IMR-90 (cell line): ENCODE measurements at regions not wholly inside any gene's neighbourhood (a gene's known extent, or its start where the extent isn't known, plus 50 kb on each side); places are given as distances from the start of the nearest gene placed in this dataset.

Experiments
- ATAC-seq: fragments of 200-7000 bp; cut with Tn5 transposase; 2 replicates; pipeline ENCODE4 v1.9.1; 2020; ENCODE audit warnings: low read depth, mild to moderate bottlenecking, moderate library complexity
- BruUV-seq: library from RNA; stranded (reverse); fragments of 400-500 nt; replicated peaks from 2 replicates; lab custom pipeline; 2021; lab: Mats Ljungman, UMichigan
- CTCF ChIA-PET: fragments of 300-600 bp; formaldehyde crosslinking; extraction: SDS; loops from one replicate; lab custom pipeline; 2021; ENCODE audit warnings: antibody characterized with exemption; lab: Yijun Ruan, JAX
- POLR2A ChIA-PET: fragments of 300-600 bp; sonication (Branson Sonifier 250); formaldehyde crosslinking; loops from one replicate; lab custom pipeline; 2022; ENCODE audit warnings: antibody characterized with exemption; ENCODE audit not compliant: unreplicated experiment; lab: Charles Lee
- DNase-seq: peaks from one replicate; pipeline ENCODE4 v3.0.0; 2013
- H2AFZ ChIP-seq: replicated peaks from 2 replicates; pipeline ENCODE3; 2013; ENCODE audit warnings: low read length, mild to moderate bottlenecking; ENCODE audit not compliant: poor library complexity
- H2AK5ac ChIP-seq: 2 replicates; pipeline ENCODE4 v1.6.1; 2013; ENCODE audit warnings: low read depth, low read length, inconsistent platforms
- H2AK9ac ChIP-seq: replicated peaks from 2 replicates; pipeline ENCODE3; 2013; ENCODE audit warnings: mild to moderate bottlenecking, low read depth, low read length, moderate library complexity; ENCODE audit not compliant: poor library complexity
- H2BK120ac ChIP-seq: 2 replicates; pipeline ENCODE4 v1.6.1; 2013; ENCODE audit warnings: low read depth, low read length, inconsistent platforms
- H2BK15ac ChIP-seq: 3 replicates; pipeline ENCODE4 v1.6.1; 2013; ENCODE audit warnings: low read depth, low read length, inconsistent platforms
- H2BK20ac ChIP-seq: 2 replicates; pipeline ENCODE4 v1.6.1; 2013; ENCODE audit warnings: low read depth, mild to moderate bottlenecking, inconsistent platforms, low read length, moderate library complexity
- H2BK5ac ChIP-seq: 2 replicates; pipeline ENCODE4 v1.6.1; 2013; ENCODE audit warnings: mild to moderate bottlenecking, low read depth, low read length, inconsistent platforms; ENCODE audit not compliant: poor library complexity, severe bottlenecking
- H3K14ac ChIP-seq: replicated peaks from 2 replicates; pipeline ENCODE4 v1.6.1; 2013; ENCODE audit warnings: low read depth, low read length, inconsistent platforms
- H3K18ac ChIP-seq: 2 replicates; pipeline ENCODE4 v1.6.1; 2013; ENCODE audit warnings: low read depth, low read length, control low read depth
- H3K23ac ChIP-seq: 2 replicates; pipeline ENCODE4 v1.6.1; 2013; ENCODE audit warnings: low read depth, low read length, inconsistent platforms
- H3K27ac ChIP-seq: 2 replicates; pipeline ENCODE4 v1.5.1; 2013; ENCODE audit warnings: mild to moderate bottlenecking, control low read depth, low read length; ENCODE audit not compliant: insufficient read depth
- H3K27me3 ChIP-seq: 2 replicates; pipeline ENCODE4 v1.6.1; 2013; ENCODE audit warnings: low read length; ENCODE audit not compliant: control insufficient read depth, insufficient read depth
- H3K36me3 ChIP-seq: 2 replicates; pipeline ENCODE4 v1.6.1; 2013; ENCODE audit warnings: low read length, mixed read lengths; ENCODE audit not compliant: control insufficient read depth, insufficient read depth
- H3K4ac ChIP-seq: 2 replicates; pipeline ENCODE4 v1.6.1; 2013; ENCODE audit warnings: low read depth, low read length, inconsistent platforms
- H3K4me1 ChIP-seq: 2 replicates; pipeline ENCODE4 v1.6.1; 2013; ENCODE audit warnings: low read length, mixed read lengths; ENCODE audit not compliant: control insufficient read depth, insufficient read depth
- H3K4me2 ChIP-seq: 2 replicates; pipeline ENCODE4 v1.6.1; 2013; ENCODE audit warnings: low read depth, mild to moderate bottlenecking, control low read depth, low read length, moderate library complexity
- H3K4me3 ChIP-seq: 2 replicates; pipeline ENCODE4 v1.5.1; 2013; ENCODE audit warnings: low read depth, mild to moderate bottlenecking, control low read depth, low read length, moderate library complexity; ENCODE audit not compliant: insufficient read depth
- H3K56ac ChIP-seq: 2 replicates; pipeline ENCODE4 v1.6.1; 2013; ENCODE audit warnings: low read length, inconsistent platforms; ENCODE audit not compliant: insufficient read depth; ENCODE audit errors: extremely low read depth
- H3K79me1 ChIP-seq, 2 experiments: 2 replicates each; pipeline ENCODE4 v1.6.1; 2013; ENCODE audit warnings: low read length in 2 of 2, inconsistent platforms in 1 of 2, low read depth in 1 of 2
- H3K9ac ChIP-seq: 2 replicates; pipeline ENCODE4 v1.6.1; 2013; ENCODE audit warnings: low read depth, low read length, control low read depth
- H3K9me1 ChIP-seq: 2 replicates; pipeline ENCODE4 v1.6.1; 2013; ENCODE audit warnings: low read length, inconsistent platforms; ENCODE audit not compliant: insufficient read depth
- H3K9me3 ChIP-seq: 2 replicates; pipeline ENCODE4 v1.6.1; 2013; ENCODE audit warnings: low read length; ENCODE audit not compliant: control insufficient read depth, insufficient read depth
- H4K20me1 ChIP-seq: 2 replicates; pipeline ENCODE4 v1.6.1; 2013; ENCODE audit warnings: low read length, inconsistent platforms; ENCODE audit not compliant: insufficient read depth
- H4K5ac ChIP-seq: 2 replicates; pipeline ENCODE4 v1.6.1; 2013; ENCODE audit warnings: mild to moderate bottlenecking, low read depth, low read length, control low read depth
- H4K8ac ChIP-seq, 2 experiments: 2 replicates each; pipeline ENCODE4 v1.6.1; 2013; ENCODE audit warnings: low read depth in 2 of 2, low read length in 2 of 2, control low read depth in 1 of 2, inconsistent platforms in 1 of 2
- H4K91ac ChIP-seq: 2 replicates; pipeline ENCODE4 v1.6.1; 2013; ENCODE audit warnings: low read depth, low read length, inconsistent platforms; ENCODE audit not compliant: insufficient read depth
- CEBPB ChIP-seq: IDR thresholded peaks from 2 replicates; pipeline ENCODE4 v1.6.1; 2012; ENCODE audit warnings: low read depth, low read length, improper control_type of control experiment
- CHD1 ChIP-seq: IDR thresholded peaks from 2 replicates; pipeline ENCODE4 v1.6.1; 2012; ENCODE audit warnings: low read depth, low read length, improper control_type of control experiment
- ELK1 ChIP-seq: fragments of 150-350 bp; IDR thresholded peaks from 2 replicates; pipeline ENCODE4 v1.6.1; 2016; ENCODE audit warnings: low read depth, mild to moderate bottlenecking, low read length, moderate library complexity, borderline replicate concordance
- FOS ChIP-seq: fragments of 150-350 bp; IDR thresholded peaks from 2 replicates; pipeline ENCODE4 v1.6.1; 2016; ENCODE audit warnings: low read depth, low read length
- MAFK ChIP-seq: IDR thresholded peaks from 2 replicates; pipeline ENCODE4 v1.6.1; 2012; ENCODE audit warnings: low read depth, low read length, improper control_type of control experiment
- RFX5 ChIP-seq: IDR thresholded peaks from 2 replicates; pipeline ENCODE4 v1.8.0; 2012; ENCODE audit warnings: low read depth, mild to moderate bottlenecking, low read length, moderate library complexity
- SMC3 ChIP-seq: fragments of 150-350 bp; IDR thresholded peaks from 2 replicates; pipeline ENCODE4 v1.6.1; 2016; ENCODE audit warnings: low read depth, mild to moderate bottlenecking, antibody characterized with exemption, low read length, moderate library complexity
- WGBS, 2 experiments: methylation state at CpG; one replicate each; pipeline versions ENCODE4 v1.1.5 to v1.1.7; 2013; ENCODE audit warnings: missing lambda C conversion rate in 2 of 2; ENCODE audit not compliant: insufficient read length in 1 of 2; ENCODE audit errors: extremely low coverage in 2 of 2; 5-methylcytosine and 5-hydroxymethylcytosine counted together
- dilution Hi-C: fragments of 300-500 bp; cut with HindIII; formaldehyde crosslinking; loops from one replicate; pipeline ENCODE4 v1.14.3; 2018; ENCODE audit warnings: low sequenced_read_pairs; ENCODE audit not compliant: unreplicated experiment
- in situ Hi-C: fragments of 300-500 bp; cut with MboI; formaldehyde crosslinking; loops from 3 replicates; pipeline ENCODE4 v1.14.3; 2019; ENCODE audit warnings: low sequenced_read_pairs, inconsistent platforms, mixed read lengths
- intact Hi-C: fragments of 100-400 bp; cut with micrococcal nuclease; formaldehyde crosslinking; loops from 2 replicates; pipeline ENCODE4 v1.10.0; 2022

GRCh38 chr4:13865871-13866669 is 238.5 kb upstream of the BOD1L1 start:
- peak; percentile 51 for DNase-seq
- dilution Hi-C loops (no loop called here), intact Hi-C loops (no loop called here)

More at GRCh38 chr4:13865871-13866669, 238.5 kb upstream of the BOD1L1 start:
- H2BK5ac ChIP-seq: no peak overlapping the region
- no peak overlapping the region for H3K27ac ChIP-seq
- H3K4me2 ChIP-seq: peak overlapping the region; percentile 70; the same call in 1 of the 2 replicates
- no peaks in the 10 kb centered on the region for H3K79me1 ChIP-seq
- ChIA-PET CTCF (interaction anchor here (1.0 kb wide), 1 partner anchor 212 kb away, joined by 3 read pairs; no protein-coding TSS in a partner anchor), POLR2A (no interaction called here)
- in situ Hi-C loops: no loop called here
- 0 out of 2 replicates have a peak overlapping the region, but pooled peaks have one; percentile 20 for H3K23ac ChIP-seq
- H2AK9ac ChIP-seq: no peak overlapping the region
- no peak overlapping the region for H2BK15ac ChIP-seq
- no peaks in the 10 kb centered on the region for H3K9me1 ChIP-seq
- no peaks in the 10 kb centered on the region for H3K27me3 ChIP-seq
- no peaks in the 10 kb centered on the region for H4K20me1 ChIP-seq
- ATAC-seq: peak; percentile 37; the same call in 1 of the 2 replicates
- H4K8ac ChIP-seq: no peak overlapping the region
- H3K4me3 ChIP-seq: no peak overlapping the region
- TF ChIP-seq SMC3: no peak
- TF ChIP-seq MAFK: no peak
- no peak for TF ChIP-seq ELK1
- no peak for TF ChIP-seq CHD1
- TF ChIP-seq RFX5: no peak
- TF ChIP-seq FOS: no peak
- TF ChIP-seq CEBPB: no peak
- no peak overlapping the region for H4K5ac ChIP-seq
- peak overlapping the region; percentile 9; the same call in 1 of the 2 replicates for H3K18ac ChIP-seq
- H2BK120ac ChIP-seq: no peak overlapping the region
- no peak overlapping the region for H4K91ac ChIP-seq
- no peak overlapping the region for H3K9ac ChIP-seq
- H3K14ac ChIP-seq: no peak overlapping the region
- H3K56ac ChIP-seq: no peak overlapping the region
- no CpG with 5 or more reads among the region's 7 CpGs for WGBS, 2 experiments
- H2AFZ ChIP-seq: no peak overlapping the region
- peaks cover 4% of the 10 kb centered on the region for H3K4me1 ChIP-seq
- no peak overlapping the region for H2BK20ac ChIP-seq
- H3K36me3 ChIP-seq: no peaks in the 10 kb centered on the region
- H3K4ac ChIP-seq: no peak overlapping the region
- H3K9me3 ChIP-seq: no peaks in the 10 kb centered on the region; the same call in 1 of the 2 replicates
- BruUV-seq: no TSS peak
- no peak overlapping the region for H2AK5ac ChIP-seq
